Renal cortical epithelial cell (primary cell): ENCODE measurements at regions not wholly inside any gene's neighbourhood (a gene's known extent, or its start where the extent isn't known, plus 50 kb on each side); places are given as distances from the start of the nearest gene placed in this dataset.

Experiments used
- DNase-seq: peaks from one replicate; pipeline ENCODE4 v3.0.0-alpha.2; 2011; ENCODE audit warnings: low read depth

DNA sequence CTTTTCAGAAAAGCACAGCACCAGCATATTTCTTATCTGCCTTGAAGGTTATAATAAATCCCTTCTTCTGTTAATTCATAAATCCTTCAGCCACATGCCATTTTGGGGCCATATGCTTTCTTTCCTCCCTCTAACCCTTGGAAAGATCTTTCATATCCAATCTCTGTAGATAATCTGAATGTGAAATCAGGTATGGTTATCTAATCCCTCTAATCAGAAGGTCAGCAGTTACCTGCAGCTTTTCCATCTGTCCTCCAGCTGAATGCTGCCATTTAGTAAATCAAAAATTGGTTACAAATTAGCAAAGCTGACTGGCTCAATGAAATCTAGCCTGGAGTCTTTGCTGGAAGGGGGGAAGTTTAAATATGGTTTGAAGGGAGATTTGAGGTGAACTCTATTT is 230.5 kb downstream of the PIK3C3 start:
- DNase-seq: no peak

DNA sequence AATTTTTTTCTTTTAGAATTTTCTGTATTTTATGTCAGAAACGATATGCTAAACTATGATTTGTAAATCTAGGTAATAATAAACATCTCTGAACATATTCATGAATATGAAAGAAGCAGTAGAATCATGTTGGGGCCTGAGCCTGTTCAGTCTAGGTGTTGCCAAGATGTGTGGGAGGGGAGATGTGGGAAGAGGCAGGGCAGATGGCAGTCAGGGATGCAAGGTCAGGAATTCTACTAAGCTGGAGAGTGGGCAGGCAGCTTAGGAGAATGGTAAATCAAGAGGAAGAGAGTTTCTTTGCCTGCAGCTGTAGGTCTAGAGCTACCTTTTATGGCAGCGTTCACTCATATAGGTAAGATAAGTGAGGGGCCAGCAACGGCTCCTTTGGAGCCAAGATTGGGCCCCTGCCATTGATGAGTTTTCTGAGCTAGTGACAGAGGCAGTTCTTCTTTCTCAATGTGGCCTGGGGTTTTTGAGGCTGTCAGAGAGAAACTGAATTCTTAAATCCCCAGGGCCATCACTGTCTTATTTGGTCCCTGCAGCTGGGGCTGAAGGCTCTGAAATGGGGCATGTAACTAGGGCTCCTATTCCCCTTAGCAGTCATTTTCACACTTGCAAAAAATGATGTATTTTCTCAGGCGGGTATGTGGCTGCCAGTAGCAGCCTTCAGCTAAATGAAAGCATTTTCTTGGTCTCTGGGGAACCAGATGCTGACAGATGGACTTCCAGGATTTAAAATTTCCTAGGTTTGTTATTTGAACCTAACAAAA is 232.8 kb downstream of the PIK3C3 start:
- no peak for DNase-seq

DNA sequence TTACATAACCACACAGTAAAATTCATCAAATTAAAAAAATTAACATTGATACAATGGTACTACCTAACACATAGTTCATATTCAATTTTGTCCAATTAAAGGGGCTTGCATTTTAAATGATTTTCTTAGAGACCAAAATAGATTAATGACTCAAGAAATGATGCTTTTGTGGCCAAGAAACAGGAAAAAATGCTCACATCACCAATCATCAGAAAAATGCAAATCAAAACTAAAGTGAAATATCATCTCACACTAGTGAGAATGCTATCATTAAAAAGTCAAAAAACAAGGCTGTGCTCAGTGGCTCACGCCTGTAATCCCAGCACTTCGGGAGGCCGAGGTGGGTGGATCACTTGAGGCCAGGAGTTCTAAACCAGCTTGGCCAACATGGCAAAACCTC is 235.6 kb downstream of the PIK3C3 start:
- no peak for DNase-seq

DNA sequence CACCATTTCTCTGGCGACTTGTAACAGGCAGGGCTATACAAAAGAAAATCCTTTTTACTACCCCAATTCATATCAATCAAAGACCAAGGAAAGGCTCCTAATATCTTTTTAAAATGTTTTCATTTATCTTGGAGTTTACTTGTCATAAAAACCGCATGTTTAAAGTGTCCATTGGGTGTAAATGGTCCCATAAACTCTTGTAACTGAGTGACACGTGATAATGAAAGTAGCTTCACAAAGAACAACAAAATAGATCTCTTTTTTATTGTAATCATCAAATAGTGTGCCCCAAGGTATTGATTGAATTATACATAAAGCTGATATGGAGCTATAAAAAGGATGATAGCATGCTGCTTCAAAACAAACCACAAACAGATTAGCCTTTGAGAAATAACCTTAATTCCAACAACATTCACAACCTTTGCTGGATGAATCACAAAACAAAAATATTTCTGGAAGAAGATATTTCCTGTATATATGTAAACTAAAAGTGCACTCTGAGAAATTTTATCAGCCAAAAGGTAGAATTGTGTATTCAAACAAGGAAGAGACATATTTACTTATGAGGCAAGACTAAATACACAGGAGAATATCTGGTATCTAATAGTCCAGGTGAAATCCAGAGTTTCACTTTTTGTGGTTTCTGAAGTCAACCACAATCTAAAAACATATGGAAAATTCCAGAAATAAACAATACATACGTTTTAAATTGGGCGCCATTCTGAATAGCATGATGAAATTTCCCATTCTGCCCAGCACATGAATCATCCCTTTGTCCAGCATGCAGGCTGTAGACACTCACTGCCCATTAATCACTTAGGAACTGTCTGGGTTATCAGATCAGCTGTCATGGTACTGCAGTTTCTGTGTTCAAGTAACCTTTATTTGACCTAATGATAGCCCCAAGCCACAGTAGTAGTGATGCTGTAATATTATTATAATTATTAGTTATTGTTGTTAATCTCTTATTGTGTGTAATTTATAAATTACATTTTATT is 237.5 kb downstream of the PIK3C3 start:
- DNase-seq: peak; percentile 51

DNA sequence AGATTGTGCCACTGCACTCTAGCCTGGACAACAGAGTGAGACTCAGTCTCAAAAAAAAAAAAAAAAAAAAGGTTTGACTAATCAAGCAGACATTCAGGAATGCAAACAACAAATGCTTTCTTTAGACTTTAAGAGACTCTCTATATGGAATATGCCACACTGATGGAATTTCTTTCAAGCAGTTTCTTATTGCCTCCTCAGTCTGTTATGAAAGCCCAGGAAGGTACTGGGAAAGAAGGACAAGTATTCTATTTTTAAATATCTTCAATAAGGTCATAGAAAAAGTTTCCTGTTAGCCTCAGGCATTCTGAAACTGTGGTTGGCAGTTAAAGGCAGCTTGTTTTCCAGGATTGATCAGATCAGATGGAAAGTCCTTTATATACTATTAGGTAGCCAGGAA is 241.6 kb downstream of the PIK3C3 start:
- DNase-seq: peak; percentile 86

DNA sequence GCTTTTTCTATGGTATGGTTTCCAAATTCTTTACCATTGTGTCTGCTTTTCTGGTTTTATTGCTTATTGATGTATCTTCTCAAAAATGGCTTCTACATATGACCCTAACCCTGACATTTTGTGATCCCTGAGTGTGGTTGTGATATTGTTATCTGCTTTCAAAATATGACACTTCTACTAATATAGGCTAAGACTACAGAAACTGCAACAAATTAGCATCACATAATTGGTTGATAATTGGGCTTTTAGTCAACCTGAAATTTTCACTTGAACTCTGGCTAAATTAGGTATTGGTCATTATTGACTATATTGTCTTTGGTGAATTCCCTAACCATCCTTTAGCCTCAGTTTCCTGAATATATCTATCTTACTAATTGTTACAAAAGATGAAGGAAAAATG is 246.1 kb downstream of the PIK3C3 start:
- no peak for DNase-seq

DNA sequence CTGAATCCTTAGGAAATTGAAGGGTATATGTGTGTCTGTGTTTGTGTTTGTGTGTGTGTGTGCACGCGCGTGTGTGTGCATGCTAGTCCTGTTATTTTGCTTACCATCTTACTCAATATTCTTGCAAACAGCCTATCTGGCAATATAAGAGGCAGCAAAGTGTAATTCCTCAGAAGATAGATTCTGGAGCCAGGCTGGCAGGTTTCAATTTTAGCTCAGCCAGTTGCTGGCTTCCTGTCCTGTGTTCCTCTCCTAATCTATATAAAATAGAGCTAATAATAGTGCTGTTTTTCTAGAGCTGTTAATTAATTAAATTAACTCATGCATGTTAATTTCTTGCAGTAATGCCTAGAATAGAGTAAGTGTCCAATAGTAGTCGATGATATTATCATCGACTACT is 256.2 kb downstream of the PIK3C3 start:
- no peak for DNase-seq

DNA sequence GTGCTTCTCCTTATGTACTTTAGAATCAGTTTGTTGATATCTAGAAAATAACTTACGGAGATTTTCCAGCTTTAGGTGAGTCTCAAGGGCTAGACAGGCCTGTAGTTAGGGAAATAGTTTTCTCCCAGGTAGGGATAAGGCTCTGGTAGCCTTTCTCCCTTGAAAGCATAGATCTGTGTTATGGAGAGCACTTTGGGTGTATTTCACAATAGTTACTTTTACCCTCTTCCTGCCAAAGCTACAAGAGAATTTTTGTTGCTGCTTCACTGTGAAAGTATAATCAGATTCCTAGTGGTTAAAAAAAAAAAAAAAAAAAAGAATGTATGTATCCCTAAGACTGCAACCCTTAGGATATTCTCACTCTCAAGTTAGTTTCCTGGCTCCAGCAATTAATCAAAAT is 267.5 kb downstream of the PIK3C3 start:
- no peak for DNase-seq

DNA sequence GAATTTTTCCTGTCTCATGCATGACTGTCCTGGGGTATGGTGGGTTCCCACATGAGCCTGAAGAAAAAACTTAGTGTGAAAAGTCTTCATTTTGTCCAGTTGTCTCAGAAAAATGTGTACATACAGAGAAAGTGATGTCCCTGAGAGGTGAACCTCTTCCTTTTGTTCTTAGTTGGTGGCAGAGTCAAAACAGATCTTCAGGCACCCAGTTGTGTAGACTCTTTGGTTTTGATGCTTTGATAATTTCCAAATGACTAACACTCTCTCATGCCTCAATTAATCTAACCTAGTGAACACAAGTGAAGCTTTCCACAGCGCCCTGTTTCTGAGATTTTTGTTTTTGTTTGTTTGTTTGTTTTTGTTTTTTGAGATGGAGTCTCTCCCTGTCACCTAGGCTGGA is 273.5 kb downstream of the PIK3C3 start:
- DNase-seq: no peak

DNA sequence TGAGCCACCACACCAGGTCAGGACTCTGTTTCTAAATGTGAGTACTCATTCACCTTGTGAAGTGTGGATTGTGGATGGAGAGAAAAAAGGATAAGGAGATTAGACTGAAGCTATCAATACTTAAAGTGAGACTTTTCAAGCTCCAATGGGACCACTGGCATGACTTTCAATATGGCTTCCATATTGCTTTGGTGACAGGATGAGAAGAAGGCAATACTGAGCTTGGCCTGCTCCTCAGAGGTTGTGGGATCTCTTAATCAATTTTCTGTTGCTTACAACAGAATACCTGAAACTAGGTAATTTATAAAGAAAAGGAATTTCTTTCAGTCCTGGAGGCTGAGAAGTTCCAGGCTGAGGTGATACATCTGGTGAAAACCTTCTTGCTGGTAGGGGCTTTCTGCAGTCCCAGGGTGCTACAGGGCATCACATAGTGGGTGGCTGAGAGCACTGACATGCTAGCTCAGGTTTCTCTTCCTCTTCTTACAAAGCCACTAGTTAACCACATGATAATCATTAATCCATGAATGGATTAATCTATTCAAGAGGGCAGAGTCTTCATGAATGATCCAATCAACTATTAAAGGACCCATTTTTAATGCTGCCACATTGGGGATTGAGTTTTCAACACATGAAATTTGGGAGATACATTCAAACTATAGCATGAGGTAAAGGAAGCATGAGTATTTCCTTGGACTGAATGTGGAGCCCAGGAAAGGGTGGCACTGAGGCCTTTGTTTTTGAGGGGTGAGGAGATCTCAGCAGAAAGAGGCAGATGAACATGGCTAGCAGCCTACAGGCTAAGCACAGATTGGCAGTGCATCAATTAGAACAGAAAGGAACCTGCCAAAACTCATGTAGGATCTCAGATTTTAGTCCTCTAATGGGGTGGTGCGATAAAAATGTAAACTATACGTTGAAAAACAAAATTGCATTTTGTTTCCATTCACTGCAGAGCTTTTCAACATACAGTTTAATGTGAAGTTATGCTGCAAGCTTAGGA is 274.5 kb downstream of the PIK3C3 start:
- peak; percentile 73 for DNase-seq

DNA sequence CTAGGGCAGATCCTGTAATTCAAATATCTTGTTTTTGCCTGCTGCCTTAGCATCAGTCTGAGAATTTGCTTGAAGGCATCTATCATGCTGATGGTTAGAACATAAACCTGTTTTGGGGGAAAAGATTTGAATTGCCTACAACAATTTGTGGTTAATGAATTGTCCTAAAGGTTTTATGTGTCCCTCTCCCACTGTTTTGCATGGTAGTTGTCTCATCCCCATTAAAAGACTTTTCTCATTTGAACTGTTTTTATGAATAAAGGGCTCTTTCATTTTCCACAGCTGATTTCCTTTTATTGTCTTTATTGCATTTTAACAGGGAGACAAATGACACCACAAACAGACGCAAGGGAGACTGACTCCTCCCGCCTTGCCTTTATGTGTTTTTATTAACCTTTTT is 275.6 kb downstream of the PIK3C3 start:
- no peak for DNase-seq

DNA sequence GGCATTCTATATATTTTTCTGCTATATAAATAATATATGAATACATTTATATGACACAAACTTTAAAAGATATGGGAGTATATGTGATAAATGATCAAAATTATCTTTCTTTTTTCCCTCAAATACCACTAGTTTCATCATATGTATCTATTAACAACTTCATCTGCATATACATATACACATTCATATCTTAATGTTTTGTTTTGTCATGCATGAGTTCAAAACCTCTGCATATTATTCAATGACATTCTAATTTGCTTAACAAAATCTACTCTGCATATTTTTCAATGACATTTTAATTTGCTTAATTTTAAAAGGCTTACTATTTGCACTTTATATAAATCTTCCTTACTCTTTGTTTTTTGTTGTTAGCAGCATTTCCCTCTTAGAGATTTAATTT is 276.2 kb downstream of the PIK3C3 start:
- no peak for DNase-seq

DNA sequence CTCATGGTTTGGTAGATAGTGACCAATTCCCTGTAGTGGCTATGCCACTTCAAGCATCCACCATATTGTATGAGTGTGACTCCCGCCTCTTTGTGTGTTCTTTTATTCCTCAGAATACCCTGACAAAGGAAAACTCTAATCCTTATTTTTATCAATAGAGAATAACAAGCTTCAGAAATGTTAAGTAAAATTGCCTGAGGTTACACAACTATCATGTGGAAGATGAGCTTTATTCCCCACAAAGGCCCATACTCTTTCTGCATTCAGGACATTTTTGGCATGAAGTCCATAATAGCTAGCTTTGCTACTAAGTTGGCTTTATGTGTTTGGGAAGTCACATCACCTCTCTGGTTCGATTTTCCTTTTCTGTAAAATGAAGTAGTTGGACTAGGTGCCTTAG is 276.8 kb downstream of the PIK3C3 start:
- no peak for DNase-seq

DNA sequence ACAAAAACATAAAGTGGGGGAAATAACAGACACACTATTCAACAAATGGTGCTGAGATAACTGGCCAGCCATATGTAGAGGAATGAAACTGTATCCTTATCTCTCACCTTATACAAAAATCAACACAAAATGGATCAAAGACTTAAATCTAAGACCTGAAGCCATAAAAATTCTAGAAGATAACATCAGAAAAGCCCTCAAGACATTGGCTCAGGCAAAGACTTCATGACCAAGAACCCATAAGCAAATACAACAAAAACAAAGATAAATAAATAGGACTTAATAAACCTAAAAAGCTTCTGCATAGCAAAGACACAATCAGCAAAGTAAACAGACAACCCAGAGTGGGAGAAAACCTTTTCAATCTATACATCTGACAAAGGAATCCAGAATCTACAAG is 278.9 kb downstream of the PIK3C3 start:
- DNase-seq: no peak

DNA sequence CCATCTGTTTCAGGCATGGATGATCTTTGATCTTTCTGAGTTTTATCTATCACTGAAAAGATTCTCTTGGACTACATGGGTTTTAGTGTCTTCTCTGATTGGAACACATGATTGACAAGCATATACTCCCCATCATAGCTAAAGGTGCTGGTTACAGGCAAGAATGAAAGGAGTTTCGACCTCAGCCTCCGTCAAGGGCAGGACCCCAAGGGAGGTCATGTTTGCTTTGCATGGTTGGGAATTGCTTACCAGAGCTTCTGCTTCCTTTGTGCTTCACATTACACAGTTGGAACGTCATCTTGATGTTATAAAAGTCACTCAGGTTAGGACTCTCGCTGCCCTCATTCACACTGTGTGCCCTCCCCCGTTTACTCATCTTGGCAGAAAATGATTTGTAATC is 287.7 kb downstream of the PIK3C3 start:
- DNase-seq: no peak

DNA sequence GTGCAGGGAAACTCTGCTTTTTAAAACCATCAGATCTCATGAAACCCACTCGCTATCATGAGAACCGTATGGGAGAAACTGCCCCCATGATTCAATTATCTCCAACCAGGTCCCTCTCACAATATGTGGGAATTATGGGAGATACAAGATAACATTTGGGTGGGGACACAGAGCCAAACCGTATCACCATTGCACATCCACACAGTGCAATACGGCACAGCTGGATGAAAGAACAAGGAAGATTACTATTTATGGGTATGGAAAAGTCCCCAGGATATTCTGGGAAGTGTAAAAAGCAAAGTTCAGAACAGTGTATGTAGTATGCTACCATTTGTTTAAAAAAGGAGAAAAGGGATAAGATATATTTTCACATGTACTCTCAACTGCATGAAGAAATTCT is 290.1 kb downstream of the PIK3C3 start:
- DNase-seq: no peak

DNA sequence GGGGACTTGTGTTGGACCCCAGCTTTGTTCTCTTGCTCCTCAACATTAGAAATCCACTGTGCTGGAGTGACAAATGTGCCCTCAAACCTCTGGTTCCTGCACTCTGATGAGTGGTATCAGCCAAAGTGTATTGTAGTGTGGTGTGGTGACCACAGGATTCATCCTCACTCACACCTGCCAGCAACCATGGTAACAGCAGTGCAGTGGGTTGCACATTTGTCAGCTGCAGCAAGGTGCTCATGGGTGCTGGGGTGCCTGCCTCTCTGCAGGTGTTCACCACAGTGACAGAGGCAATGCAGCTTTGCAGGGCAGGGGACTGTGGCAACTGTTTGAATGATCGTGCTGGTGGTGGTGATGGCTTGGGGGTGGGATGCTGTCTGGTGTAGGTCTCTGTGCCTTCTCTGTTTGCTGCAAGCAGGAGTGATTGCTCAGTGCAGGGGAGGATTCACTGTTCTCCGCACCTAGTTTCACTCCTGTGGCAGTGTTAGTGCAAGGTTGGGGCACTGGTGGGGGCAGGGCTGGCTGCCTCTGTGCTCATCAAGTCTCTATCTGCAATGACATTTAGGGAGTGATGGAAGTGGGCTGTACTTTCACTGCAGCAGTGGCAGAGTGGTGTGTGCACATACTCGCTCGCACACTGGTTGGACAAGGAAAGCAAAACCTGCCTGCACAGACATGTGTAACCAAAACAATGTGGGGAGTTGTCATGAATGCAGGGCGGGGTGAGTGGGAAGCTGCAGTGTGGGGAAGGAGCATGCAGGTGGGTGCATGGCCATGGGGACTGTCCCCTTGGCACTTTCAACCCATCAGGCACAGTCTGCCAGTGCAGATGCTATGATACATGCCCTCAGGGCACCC is 301.1 kb downstream of the PIK3C3 start:
- no peak for DNase-seq

DNA sequence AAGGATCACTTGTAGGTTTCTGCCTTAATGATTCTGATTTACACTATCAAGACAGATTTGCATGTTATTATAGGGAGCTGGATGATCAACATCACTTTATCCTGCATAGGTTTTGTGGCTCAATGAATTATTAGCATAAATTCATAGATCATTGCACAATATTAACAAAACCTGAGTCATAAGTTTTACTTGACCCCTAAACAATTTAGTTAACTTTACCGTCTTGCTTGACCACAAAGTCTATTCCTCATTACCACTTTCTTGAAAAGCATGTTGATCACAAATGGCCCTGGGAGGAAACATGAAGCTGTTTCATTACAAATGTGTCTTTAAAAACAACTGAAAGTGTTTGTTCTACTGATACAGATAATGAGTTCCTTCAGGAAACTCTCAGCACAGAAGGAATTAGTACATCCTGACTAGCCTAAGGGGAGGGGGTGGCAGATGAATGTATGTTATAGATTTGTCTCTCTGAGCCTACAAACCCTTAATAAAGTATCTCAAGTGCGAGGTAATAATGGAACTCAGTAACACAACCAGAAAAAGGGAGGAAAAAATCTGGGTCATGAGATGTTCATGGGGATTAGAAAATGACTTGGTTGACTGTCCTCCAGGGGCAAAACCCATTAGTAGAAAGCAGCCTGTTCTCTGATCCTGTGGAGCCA is 303.4 kb downstream of the PIK3C3 start:
- DNase-seq: peak; percentile 30

DNA sequence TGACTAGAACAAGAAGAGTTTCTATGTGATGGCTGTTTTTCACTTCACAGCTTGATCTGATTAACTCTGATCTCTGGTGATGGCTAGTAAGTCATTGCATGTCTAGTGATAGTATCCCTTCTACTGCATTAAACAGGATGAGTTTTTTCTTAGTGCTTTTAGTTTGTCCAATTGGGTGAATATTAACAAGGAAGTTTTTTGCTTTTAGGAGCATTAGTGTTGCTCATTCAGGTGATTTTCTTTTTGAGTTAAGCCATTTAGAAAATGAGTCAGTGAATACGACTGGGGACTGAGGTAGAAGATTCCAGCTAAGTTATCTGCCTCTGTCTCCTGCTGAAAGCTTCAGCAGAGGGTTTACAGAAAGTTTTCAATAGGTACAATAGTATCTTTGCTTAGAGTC is 306.7 kb downstream of the PIK3C3 start:
- DNase-seq: peak; percentile 52

DNA sequence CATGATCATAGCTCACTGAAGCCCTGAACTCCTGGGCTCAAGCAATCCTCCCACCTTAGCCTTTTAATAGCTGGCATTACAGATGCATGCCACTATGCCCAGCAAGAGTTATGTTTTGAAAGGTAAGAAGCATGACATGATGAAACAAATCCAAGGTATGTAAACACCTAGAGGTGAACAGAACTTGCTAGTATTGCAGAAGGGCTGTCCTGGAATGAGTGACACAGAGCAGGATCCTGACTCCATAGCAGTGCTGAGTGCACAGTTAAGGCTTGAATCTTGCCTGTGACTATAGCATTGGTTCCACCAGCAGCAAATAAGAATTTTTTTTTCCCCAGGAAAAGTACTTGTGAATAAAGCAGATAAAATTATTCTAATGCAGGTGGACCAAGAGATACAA is 309.5 kb downstream of the PIK3C3 start:
- DNase-seq: peak; percentile 9
